ENCODE measurements at regions not wholly inside any gene's neighbourhood (a gene's known extent, or its start where the extent isn't known, plus 50 kb on each side); places are given as distances from the start of the nearest gene placed in this dataset.
"Not testable (repeated sequence)": the region's sequence is repeated elsewhere in the genome, so short reads cannot be mapped to it uniquely, and the experiment has no call there.

DNA sequence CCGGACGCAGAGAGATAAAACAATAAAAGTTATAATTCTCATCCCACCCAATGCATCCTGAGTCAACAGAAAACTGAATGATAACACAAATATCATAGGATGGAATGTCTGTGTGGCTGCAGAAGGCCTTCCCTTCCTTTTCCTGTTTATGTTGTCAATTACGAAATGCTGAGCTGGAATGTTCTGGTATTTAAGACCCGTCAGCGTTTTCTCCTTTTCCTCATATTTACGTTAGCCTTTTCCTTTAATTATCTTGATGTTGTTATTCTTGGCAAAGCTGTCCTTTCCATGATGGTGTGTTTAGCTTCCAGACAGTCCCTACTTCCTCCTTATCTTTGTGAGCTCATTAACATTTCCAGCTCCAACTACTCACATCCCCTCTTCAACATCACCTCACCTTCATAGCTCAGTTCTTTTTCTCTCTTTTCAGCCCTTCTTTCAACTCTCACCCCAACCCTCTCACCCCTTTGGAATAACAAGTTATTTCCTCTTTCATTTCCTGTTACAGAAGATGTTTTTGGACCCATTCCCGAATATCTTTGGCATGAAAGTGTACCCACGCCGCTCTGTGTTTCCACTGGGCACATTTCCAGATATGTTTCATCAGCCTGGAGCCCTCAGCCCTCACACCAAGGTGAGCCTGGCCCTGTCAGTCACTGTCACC lies 221.6 kb downstream of the NR2F1-AS1 start:
- DNase-seq = no peak

DNA sequence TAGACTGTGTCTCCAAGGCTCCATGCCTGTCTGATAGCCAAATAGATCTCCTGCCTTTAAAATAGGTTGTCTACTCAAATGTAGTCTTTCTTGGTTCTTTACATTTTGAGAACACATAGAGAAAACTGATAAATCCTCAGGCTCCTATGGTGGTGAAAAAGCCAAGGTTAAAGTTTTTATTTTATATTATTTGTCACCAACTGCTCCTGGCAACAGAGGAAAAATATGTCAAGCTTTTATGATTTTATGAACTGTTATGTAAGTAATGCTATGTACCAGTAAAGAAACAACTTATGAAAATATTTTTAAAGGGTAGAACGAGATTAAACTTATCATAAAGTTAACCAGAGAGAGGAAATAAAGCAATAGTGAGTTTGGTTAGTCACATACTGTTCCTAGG lies 222.8 kb downstream of the NR2F1-AS1 start:
- no peak for DNase-seq

DNA sequence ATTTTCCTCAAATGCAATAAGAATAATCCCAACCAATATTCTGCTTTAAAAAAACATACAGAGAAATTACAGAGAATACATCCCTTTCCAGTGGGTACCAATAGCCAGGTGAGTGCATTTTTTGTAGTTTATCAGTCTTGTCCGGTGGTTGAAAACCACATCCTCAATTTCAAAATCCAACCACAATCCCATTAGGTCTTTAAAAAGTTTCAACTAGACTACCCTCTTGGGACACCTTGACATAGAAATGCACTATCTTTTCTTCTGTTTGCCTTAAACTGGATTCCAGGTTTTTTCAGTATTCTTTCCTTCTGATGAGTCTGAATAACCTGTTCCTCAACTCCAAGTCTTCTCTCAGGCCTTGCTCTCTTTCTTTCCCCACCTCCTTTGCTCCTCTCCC lies 223.3 kb downstream of the NR2F1-AS1 start:
- DNase-seq = no peak

DNA sequence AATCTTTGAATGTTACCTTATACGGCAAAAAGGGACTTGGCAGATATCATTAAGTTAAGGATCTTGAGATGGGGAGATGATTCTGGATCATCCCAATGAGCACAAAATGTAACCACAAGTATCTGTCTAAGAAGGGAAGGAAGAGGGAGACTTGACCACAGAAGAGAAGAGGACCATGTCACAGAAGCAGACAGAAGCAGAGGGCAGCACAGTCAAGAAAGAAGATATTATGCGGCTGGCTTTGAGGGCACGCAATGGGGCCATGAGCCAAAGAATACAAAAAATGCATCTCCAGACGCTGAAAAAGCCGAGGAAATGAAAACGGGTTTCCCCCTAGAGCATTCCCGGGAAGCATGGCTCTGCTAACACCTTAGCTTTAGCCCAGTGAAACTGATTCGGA lies 225.3 kb downstream of the NR2F1-AS1 start:
- DNase-seq = no peak

GRCh38 chr5:93352186-93352585 lies 228.8 kb downstream of the NR2F1-AS1 start:
- DNase-seq = no peak

GRCh38 chr5:93349613-93350012 lies 231.4 kb downstream of the NR2F1-AS1 start:
- no peak for DNase-seq

DNA sequence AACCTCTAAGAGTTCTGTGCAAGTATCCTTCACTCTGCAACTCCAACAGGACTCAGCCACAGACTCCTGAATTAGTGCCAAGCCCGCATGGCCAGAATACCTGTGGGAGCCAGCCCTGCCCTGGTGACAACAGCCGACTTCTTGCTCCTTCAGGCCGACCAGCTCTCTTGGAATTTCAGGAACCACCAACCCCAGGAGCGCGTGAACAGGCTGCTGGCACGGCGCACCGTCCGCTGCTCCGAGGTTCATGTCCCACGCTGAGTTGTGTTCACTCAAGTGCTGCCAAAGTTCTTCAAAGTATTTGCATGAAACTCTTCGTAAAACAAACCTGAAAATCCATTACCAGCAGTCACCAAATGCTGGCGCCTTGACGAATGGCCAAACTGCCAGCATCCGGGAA lies 232.8 kb downstream of the NR2F1-AS1 start:
- DNase-seq = no peak

GRCh38 chr5:93346850-93347249 lies 234.2 kb downstream of the NR2F1-AS1 start:
- not testable (repeated sequence) for DNase-seq

DNA sequence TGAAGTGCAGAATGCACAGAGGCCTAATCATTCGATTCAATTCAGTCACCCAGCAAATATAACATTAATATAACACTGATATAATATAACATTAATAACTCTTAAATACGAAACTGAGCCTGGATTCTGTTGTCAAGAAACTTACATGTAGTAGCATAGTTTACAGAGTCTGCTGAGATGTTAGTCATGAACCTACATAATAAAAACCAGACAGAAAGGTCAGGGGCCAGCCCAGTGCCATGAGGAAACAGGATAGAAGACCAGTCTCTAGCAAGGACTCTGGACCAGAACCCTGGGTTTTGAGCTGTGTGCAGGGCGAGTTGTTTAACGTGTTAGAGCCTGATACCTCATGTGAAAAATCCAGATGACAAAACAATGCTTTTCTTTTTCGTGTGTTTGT lies 234.7 kb downstream of the NR2F1-AS1 start:
- no peak for DNase-seq

DNA sequence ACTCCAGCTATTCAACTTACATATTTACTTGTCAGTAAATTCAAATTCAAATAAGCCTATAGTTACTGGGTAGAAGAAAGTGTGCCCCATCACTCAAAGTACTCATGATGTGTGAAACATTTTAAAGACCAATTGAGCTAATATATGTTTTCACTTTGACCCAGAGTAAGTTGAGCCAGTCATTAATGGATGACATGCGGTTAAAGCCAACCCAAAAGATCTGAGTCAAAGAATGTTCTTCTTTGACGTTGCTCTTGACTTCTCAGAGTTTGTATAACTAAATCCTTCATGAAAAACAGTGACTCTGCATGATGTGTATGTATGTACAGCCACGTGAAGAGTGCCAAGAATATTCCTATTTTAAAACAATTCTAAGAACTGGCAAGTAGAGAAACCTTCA lies 237.4 kb downstream of the NR2F1-AS1 start:
- no peak for DNase-seq

DNA sequence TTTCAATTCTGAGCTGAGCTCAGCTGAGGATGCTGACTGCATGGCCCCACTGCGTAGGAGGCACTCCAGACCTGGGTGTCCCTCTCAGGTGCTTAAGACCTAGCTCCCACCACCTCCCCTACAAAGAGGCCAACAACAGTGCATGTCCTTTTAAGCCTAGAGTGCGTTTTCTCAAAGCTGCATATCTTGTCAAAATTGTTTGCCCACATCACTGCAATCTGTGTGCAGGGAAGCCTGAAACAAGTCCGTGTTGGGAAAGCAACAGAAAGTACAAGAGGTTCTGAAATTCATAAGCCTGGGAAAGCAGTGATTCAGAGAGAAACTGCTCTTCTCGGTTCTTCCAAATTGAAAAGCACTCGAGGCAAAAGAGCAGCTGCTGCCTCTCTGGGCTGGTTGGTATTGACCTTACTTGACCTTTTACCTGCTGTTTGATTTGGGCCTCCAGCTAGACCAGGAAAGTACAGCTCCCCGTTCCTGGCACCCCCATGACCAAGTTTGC lies 238.4 kb downstream of the NR2F1-AS1 start:
- DNase-seq = no peak

DNA sequence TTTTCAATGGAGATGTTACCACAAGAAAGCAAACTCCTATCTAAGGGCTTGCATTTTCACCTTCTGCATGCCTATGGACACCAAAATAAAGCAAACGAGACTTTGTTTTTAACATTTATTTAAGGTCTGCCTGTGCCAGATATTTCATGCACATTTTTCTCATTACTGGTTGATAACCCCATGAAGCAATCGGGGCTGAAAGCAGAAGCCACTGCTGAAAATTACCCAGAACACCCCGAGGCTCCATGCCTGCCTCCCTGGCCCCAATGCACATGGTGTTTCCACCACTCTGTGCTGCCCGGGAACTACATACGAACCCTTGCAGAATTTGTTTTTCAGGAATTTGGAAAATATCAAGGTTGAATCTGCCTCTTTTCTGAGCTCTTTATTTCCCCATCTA lies 240.1 kb downstream of the NR2F1-AS1 start:
- no peak for DNase-seq

GRCh38 chr5:93337138-93337537 lies 243.9 kb downstream of the NR2F1-AS1 start:
- DNase-seq = no peak

- DNase-seq = no peak
These were observed 244.5 kb downstream of the NR2F1-AS1 start for GRCh38 chr5:93336330-93337110.

GRCh38 chr5:93331863-93332262 lies 249.2 kb downstream of the NR2F1-AS1 start:
- DNase-seq = no peak

DNA sequence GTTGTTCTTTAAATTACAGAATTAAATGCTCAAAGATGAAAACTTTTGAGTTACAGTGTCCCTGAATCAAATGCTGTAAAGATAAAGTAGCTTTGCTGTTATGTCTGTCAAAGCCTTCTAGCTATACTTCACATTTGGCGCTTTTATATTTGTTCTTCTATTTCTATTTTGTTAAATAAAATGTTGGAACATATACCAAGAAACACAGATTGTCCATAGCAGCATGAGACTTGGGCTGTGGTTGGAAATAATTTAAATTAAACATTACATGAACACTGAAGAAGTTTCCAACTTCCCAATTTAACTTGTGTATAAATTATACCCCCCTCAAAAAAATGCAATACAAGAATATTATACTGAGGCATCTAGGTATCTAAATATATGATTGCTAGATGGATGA lies 249.8 kb downstream of the NR2F1-AS1 start:
- no peak for DNase-seq

- DNase-seq = no peak
These were observed 250.5 kb downstream of the NR2F1-AS1 start for GRCh38 chr5:93330506-93330905.

DNA sequence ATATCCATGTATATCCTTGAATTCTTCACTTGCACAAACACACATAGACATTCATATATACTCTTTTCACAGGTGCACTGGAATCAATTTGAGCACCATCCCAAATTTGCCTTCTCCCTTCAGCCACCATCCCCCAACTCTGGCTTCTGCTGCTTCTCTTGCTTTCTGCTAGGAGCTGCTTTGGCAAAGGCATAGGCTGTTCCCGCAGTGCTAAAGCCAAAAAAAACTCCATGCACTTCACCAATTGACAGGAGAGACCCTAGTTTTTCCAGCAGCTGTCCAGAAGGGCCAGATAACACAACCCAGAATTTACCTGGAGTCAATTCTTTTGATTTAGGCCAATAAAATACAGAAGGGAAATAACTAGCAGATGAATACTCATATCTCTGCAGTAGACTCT lies 251.3 kb downstream of the NR2F1-AS1 start:
- no peak for DNase-seq

- DNase-seq = no peak
These were observed 252.2 kb downstream of the NR2F1-AS1 start for GRCh38 chr5:93328833-93329232.

- DNase-seq = no peak
These were observed 253.4 kb downstream of the NR2F1-AS1 start for GRCh38 chr5:93327605-93328004.

DNA sequence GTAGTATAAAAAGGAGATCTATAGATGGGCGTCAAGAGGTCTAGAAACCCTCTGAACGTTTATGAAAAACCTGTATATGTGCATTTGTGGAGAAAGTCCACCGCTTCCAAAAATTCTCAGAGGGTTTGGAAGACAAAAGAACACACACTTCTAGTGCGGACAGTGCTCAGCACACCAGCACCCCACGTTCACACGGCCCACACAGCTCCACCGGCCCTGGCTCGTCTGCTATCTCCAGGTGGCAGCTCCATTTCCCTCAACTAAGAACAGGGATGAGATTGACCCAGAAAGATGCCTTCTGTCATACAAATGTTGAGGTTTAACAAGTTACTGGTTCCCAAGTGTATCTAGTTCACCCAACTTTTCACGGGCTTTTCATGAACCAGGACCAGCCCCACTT lies 255.1 kb downstream of the NR2F1-AS1 start:
- no peak for DNase-seq

DNA sequence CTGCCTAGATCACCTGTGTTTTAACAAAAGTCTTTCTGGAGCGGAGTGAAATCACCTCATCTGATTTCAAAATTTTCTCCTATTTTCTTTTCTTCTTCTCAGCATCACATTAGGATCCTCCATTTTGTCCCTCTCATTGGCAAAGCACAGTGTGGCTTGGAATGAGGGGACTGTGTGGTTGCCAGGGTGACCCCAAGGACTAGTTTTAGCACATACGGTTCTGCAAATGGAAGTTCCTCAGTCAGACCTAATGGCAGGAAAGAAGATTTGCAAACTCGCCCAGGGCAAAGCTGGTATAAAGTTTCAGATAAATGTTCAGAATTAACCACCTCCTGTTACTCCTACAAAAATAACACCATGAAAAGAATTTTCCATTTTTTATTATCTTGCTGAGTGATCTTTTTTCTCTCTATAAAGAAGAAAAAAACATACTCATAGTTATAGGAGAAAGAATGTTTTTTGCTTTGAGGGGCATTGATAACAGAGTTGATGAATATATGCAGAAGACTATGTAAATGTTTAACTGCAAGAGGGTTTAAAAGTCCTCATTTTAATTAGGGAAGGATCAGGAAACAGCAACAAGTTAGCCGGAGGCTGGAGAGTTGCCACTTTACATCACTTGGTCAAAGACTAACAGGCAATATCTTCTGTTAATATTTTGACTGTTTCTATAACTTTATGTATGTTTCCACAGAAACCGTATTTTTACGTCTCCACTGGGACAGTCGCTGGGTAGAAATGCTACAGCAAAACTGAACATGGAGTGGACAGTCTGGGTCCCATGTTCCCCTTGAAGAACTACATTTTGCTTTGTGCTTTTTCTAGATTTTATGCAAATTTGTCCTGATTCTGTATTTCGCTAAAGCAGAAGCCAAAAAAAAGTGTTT lies 257.8 kb downstream of the NR2F1-AS1 start:
- no peak for DNase-seq

GRCh38 chr5:93320920-93321445 lies 260.0 kb downstream of the NR2F1-AS1 start:
- no peak for DNase-seq

Measured in activated effector memory CD4-positive, alpha-beta T cell treated with anti-CD3 and anti-CD28 coated beads, Interleukin-2, amount 50 U/mL, for 16 hours (primary cell).